ENCODE measurements at regions not wholly inside any gene's neighbourhood (a gene's known extent, or its start where the extent isn't known, plus 50 kb on each side); places are given as distances from the start of the nearest gene placed in this dataset.

DNA sequence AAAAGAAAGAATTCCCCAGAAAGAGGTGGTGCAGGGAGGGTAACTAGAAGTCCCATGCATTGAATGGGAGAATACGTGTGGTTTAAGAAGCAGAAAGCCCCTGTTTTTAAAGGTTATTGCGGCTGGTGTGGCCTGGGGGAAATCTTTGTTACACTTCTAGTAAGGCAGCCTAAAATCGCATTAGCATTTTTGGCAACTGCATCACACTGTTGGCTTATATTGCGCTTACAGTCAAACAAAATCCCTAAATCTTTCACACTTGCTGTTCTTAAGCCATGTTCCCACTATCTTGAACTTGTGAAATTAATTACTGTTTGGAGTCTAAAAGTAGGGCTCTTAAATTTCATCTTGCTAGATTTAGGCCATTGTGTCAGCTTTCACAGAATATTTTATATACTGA, 66.0 kb upstream of the GOLIM4 start:
- Histone ChIP-seq H3K27me3 (ENCODE audit: insufficient read depth, low read length) (no peaks in the 10 kb centered on the region), H3K4me1 (ENCODE audit: insufficient read depth, low read length, severe bottlenecking) (peaks cover 7% of the 10 kb centered on the region), H2AFZ (ENCODE audit: low read length) (no peak overlapping the region), H4K20me1 (ENCODE audit: insufficient read depth, low read length) (no peaks in the 10 kb centered on the region), H3F3A (ENCODE audit: insufficient read depth, low read length) (no peaks in the 10 kb centered on the region), H3K9ac (ENCODE audit: low read length) (no peak overlapping the region), H3K9me2 (ENCODE audit: low read depth, low read length) (no peaks in the 10 kb centered on the region), H3K36me3 (ENCODE audit: insufficient read depth, low read length) (no peaks in the 10 kb centered on the region), H3K4me3 (ENCODE audit: low read depth, low read length, poor library complexity, severe bottlenecking) (no peak overlapping the region), H3K79me2 (ENCODE audit: insufficient read depth, low read length) (no peaks in the 10 kb centered on the region), H3K9me3 (ENCODE audit: low read length) (no peaks in the 10 kb centered on the region), H3K27ac (ENCODE audit: low read depth, low read length, poor library complexity, severe bottlenecking) (no peak overlapping the region), H3K4me2 (ENCODE audit: low read length) (no peak overlapping the region)
- TF ChIP-seq EZH2 (IDR thresholded peaks at IDR 0.05; ENCODE audit: borderline replicate concordance, low read length) = no peak
- TF ChIP-seq, protein P1, sequence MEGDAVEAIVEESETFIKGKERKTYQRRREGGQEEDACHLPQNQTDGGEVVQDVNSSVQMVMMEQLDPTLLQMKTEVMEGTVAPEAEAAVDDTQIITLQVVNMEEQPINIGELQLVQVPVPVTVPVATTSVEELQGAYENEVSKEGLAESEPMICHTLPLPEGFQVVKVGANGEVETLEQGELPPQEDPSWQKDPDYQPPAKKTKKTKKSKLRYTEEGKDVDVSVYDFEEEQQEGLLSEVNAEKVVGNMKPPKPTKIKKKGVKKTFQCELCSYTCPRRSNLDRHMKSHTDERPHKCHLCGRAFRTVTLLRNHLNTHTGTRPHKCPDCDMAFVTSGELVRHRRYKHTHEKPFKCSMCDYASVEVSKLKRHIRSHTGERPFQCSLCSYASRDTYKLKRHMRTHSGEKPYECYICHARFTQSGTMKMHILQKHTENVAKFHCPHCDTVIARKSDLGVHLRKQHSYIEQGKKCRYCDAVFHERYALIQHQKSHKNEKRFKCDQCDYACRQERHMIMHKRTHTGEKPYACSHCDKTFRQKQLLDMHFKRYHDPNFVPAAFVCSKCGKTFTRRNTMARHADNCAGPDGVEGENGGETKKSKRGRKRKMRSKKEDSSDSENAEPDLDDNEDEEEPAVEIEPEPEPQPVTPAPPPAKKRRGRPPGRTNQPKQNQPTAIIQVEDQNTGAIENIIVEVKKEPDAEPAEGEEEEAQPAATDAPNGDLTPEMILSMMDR (IDR thresholded peaks at IDR 0.05; ENCODE audit: low read length) = no peak

DNA sequence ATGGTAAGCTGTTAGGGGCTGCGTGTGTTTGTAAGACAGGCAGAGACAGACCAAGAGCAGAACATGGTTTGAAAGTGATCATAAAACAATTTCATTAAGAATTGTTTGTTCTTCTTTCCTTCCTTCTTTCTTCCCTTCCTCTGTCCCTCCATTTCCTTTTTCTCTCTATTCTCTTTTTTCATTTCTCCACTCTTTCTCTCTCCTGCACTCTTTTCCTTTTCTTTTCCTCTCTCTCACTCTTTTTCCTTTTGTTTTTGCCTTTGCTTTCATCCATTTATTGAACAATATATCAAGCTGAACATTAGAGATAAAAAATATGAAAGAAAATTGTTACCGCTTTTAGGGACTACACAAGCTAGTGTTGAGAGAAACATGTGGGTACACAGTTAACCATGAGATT, 62.2 kb upstream of the GOLIM4 start:
- no peak overlapping the region for H3K27ac ChIP-seq (ENCODE audit: low read depth, low read length, poor library complexity, severe bottlenecking)
- no peaks in the 10 kb centered on the region for H3K36me3 ChIP-seq (ENCODE audit: insufficient read depth, low read length)
- H3K4me2 ChIP-seq (ENCODE audit: low read length) = no peak overlapping the region
- TF ChIP-seq, protein P1 (IDR thresholded peaks at IDR 0.05; ENCODE audit: low read length) = no peak
- no peak for TF ChIP-seq EZH2 (IDR thresholded peaks at IDR 0.05; ENCODE audit: borderline replicate concordance, low read length)
- no peaks in the 10 kb centered on the region for H3F3A ChIP-seq (ENCODE audit: insufficient read depth, low read length)
- no peaks in the 10 kb centered on the region for H3K9me2 ChIP-seq (ENCODE audit: low read depth, low read length)
- no peaks in the 10 kb centered on the region for H4K20me1 ChIP-seq (ENCODE audit: insufficient read depth, low read length)
- H3K9me3 ChIP-seq (ENCODE audit: low read length) = no peaks in the 10 kb centered on the region
- no peak overlapping the region for H2AFZ ChIP-seq (ENCODE audit: low read length)
- no peak overlapping the region for H3K4me3 ChIP-seq (ENCODE audit: low read depth, low read length, poor library complexity, severe bottlenecking)
- no peaks in the 10 kb centered on the region for H3K27me3 ChIP-seq (ENCODE audit: insufficient read depth, low read length)
- no peaks in the 10 kb centered on the region for H3K79me2 ChIP-seq (ENCODE audit: insufficient read depth, low read length)
- H3K9ac ChIP-seq (ENCODE audit: low read length) = no peak overlapping the region
- H3K4me1 ChIP-seq (ENCODE audit: insufficient read depth, low read length, severe bottlenecking) = no peaks in the 10 kb centered on the region

GRCh38 chr3:168157099-168157700, 61.5 kb upstream of the GOLIM4 start:
- H3K9me2 ChIP-seq (ENCODE audit: low read depth, low read length) = no peaks in the 10 kb centered on the region
- TF ChIP-seq, protein P1 (IDR thresholded peaks at IDR 0.05; ENCODE audit: low read length) = no peak
- no peak for TF ChIP-seq EZH2 (IDR thresholded peaks at IDR 0.05; ENCODE audit: borderline replicate concordance, low read length)
- H3K4me1 ChIP-seq (ENCODE audit: insufficient read depth, low read length, severe bottlenecking) = no peaks in the 10 kb centered on the region
- H3K9ac ChIP-seq (ENCODE audit: low read length) = no peak overlapping the region
- no peaks in the 10 kb centered on the region for H3K36me3 ChIP-seq (ENCODE audit: insufficient read depth, low read length)
- no peak overlapping the region for H3K4me2 ChIP-seq (ENCODE audit: low read length)
- no peaks in the 10 kb centered on the region for H3K27me3 ChIP-seq (ENCODE audit: insufficient read depth, low read length)
- H3F3A ChIP-seq (ENCODE audit: insufficient read depth, low read length) = no peaks in the 10 kb centered on the region
- H3K9me3 ChIP-seq (ENCODE audit: low read length) = 0 out of 2 replicates have a peak, but pooled peaks cover 3% of the 10 kb centered on the region
- H3K79me2 ChIP-seq (ENCODE audit: insufficient read depth, low read length) = no peaks in the 10 kb centered on the region
- no peaks in the 10 kb centered on the region for H4K20me1 ChIP-seq (ENCODE audit: insufficient read depth, low read length)
- no peak overlapping the region for H2AFZ ChIP-seq (ENCODE audit: low read length)
- H3K4me3 ChIP-seq (ENCODE audit: low read depth, low read length, poor library complexity, severe bottlenecking) = no peak overlapping the region
- no peak overlapping the region for H3K27ac ChIP-seq (ENCODE audit: low read depth, low read length, poor library complexity, severe bottlenecking)
